HG03108 (cell line): ENCODE measurements at regions not wholly inside any gene's neighbourhood (a gene's known extent, or its start where the extent isn't known, plus 50 kb on each side); places are given as distances from the start of the nearest gene placed in this dataset.

Source experiments
- ATAC-seq: cut with Tn5 transposase; IDR thresholded peaks from one replicate; pipeline ENCODE4 v1.9.1; 2021; ENCODE audit warnings: moderate library complexity; ENCODE audit not compliant: unreplicated experiment

DNA sequence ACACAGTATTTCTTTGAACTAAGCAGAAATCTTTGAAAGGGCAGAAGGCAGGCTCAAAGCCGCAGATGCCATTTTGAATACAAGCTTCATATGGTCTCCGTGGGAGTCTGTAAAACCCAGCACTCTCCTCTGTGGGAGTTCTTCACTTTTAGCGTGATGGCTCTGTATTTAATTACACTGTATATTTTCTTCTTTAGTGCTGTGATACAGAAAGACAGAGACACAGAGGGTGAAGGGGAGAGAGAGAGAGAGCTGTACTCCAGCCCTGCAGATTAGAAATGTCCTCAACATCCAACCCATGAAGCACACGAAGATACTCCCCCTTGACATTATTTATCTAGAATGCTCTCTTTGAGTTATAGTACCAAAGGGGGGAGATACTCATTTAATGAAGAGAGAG is 752.6 kb upstream of the NR2F2 start:
- no peak for ATAC-seq

DNA sequence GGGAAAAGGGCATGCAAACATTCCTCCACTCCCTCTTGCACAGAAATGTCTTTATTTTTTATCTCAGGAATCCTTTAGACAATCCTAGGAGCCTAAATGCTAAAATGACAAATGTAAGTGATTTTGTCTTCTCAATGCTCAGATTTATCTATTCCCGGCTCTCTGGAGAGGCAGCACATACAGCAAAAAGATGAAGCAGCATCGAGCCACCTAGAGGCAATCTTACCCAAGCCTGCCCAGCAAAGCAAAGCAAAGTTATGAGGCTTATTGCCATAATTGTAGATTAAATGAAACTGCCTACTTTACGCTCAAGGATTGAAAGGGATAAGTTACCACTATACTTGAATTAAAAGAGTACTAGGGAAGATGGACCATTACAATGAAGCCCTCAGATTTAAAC is 750.4 kb upstream of the NR2F2 start:
- no peak for ATAC-seq

GRCh38 chr15:95581595-95581994 is 748.9 kb upstream of the NR2F2 start:
- ATAC-seq: no peak

DNA sequence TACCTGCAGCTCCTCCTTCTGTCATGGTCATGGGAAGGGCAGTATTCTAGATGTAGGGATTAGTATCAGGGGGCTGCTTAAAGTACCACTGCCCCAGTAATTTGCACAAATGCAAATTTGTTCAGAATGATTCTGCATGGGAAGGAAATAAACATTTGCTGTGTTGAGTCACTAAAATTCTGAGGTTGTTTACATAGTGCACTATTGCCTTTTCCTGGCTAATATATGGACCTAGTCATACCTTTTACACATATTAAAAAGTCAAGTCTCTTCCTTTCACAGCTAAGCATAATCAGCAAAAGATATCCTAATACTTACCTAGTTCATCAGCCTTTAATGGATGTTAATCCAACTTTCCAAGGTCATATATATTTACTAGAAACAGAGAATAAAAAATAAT is 746.4 kb upstream of the NR2F2 start:
- no peak for ATAC-seq

GRCh38 chr15:95588056-95588455 is 742.4 kb upstream of the NR2F2 start:
- ATAC-seq: no peak

GRCh38 chr15:95590533-95591044 is 739.9 kb upstream of the NR2F2 start:
- ATAC-seq: no peak

GRCh38 chr15:95591270-95591669 is 739.2 kb upstream of the NR2F2 start:
- ATAC-seq: no peak

- no peak for ATAC-seq
Measured at GRCh38 chr15:95591886-95592285, 738.6 kb upstream of the NR2F2 start.

DNA sequence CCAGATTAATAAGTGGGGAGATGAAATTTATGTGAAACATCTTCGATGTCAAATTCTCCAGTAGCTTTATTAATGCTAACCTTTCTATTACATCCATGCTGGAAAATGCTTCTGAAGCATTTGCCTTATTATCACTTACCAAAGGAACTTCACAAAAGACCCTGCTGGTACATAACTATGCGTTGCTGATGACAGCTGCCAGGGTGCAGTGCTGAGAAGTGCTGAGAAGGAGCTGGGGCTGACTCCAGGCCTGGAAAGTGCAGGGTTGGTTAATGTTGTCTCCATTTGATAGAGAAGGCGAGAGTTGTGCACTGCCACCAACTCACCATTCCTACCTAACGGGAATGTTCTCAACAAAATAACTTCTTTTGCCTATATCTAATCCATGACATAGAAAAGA is 736.0 kb upstream of the NR2F2 start:
- ATAC-seq: no peak

DNA sequence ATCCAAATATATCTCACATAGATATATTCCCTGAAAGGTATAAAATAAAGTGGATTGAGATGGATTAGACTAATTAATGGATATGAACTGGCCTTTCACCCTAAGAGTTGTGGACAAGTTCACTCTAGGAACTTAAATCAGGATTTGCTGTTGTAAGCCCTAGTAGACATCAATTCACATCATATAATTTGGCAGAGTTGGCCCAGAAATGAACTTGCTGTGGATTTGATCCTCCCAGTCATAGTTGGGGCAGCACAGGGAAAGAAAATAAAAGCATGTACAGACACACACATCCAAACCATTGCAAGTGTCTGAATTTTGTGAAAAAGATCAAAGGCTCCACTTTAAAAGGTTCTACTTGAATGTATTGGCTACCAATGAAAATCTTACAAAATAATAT is 734.7 kb upstream of the NR2F2 start:
- no peak for ATAC-seq

DNA sequence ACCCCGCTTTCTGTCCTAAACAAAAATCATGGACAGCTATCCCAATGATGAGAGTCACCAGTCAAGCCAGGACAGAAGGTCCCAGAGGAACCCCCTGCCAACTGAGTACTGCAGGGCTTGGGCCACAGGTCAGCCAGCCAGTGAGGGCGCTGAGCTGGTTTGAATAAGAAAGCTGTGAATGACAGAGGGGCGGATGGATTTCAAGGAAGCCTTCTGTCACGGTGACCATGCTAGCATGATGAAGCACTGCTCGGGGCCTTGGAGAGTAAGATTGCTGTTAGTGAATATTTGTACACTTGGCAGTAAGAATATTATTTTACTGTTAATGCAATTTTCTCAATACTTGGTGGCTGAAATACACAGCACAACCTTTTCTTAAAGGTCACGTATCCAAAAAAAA is 734.0 kb upstream of the NR2F2 start:
- no peak for ATAC-seq

GRCh38 chr15:95598251-95598855 is 732.1 kb upstream of the NR2F2 start:
- ATAC-seq: no peak

- ATAC-seq: no peak
Measured at GRCh38 chr15:95600367-95600766, 730.1 kb upstream of the NR2F2 start.

DNA sequence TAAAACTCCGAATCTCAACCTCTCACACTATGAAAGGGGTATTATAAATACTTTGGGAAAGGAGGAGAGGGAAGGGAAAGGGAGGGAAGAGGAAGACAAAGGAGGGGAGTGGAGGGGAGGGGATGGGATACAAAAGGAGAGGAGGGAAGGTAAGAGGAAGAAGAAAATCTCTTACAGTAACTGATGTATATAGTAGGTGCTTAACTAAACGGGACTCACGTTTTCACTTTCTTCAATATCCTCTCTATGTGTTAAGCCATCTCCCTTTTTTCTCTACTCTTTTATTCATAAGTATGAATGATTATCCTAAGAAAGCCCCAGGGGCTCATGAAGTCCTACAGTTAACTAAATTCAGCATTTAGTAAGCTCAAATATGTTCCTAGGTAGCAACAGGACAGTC is 729.6 kb upstream of the NR2F2 start:
- no peak for ATAC-seq

- no peak for ATAC-seq
Measured at GRCh38 chr15:95601525-95601924, 729.0 kb upstream of the NR2F2 start.

- ATAC-seq: no peak
Measured at GRCh38 chr15:95603802-95604201, 726.7 kb upstream of the NR2F2 start.

- ATAC-seq: no peak
Measured at GRCh38 chr15:95604634-95605036, 725.9 kb upstream of the NR2F2 start.

DNA sequence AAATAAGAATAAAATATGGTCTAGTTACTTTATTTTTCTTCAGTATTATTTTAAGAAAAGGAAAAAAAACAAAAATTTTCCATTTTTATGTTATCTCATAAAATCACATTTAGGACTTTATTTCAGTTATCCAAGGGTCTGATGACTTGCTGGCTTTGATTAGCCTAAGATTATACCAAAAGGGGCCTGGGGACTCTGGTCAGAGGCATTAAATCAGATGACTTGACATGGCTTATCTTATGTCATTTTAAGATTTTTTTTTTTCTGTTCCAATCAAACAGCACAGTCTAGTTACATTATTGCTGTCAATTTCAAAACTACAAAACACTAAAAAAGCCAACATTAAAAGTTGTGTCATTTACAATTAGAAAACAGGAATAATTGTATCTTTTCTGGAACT is 725.4 kb upstream of the NR2F2 start:
- ATAC-seq: no peak

DNA sequence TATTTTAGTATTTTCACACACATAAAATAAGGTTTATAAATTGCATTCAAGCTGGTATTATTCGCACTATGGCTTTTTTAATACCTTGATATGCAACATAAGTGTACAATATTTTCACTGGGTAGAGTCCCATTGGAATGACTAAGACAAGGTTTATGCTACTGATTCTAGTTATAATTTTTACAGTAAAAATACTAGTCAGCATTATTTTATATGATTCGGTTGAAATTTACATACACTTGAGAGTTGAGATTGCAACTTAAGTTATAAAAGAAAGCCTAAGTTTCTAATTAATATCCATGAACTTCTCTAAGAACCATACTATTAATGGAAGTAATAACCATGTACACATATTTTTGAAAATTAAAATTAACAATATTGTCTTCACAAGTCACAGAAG is 723.9 kb upstream of the NR2F2 start:
- ATAC-seq: no peak

GRCh38 chr15:95608371-95608770 is 722.1 kb upstream of the NR2F2 start:
- no peak for ATAC-seq

GRCh38 chr15:95609096-95609495 is 721.4 kb upstream of the NR2F2 start:
- no peak for ATAC-seq

- ATAC-seq: no peak
Measured at GRCh38 chr15:95610945-95611344, 719.6 kb upstream of the NR2F2 start.

DNA sequence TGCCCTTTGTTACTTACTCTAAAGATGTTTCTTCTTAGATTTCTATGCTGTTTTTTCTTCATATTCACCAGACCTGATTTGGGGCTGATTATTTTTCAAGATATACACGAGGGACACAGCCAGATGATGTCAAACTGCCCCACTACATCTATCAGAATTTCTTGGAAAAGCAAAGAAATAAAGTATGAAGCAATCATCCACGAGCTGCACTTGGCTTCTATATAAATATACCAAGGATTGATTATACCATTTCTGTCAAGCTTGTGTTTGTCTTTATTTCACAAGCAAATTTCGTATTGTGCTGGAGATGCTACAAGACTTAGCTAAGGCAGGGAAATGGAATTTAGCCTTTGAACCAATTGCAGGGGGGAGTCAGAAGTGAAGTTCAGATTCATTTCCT is 715.1 kb upstream of the NR2F2 start:
- ATAC-seq: no peak
